WTC11 (cell line): ENCODE measurements at regions not wholly inside any gene's neighbourhood (a gene's known extent, or its start where the extent isn't known, plus 50 kb on each side); places are given as distances from the start of the nearest gene placed in this dataset.

Source experiments
- ATAC-seq: fragments of 200-7000 bp; cut with Tn5 transposase; 2 replicates; pipeline ENCODE4 v1.10.0; 2021; ENCODE audit warnings: mild to moderate bottlenecking, moderate library complexity
- CTCF ChIA-PET: fragments of 300-600 bp; sonication (Branson Sonifier 250); formaldehyde crosslinking; loops from one replicate; lab custom pipeline; 2021; ENCODE audit warnings: antibody characterized with exemption; lab: Charles Lee
- POLR2A ChIA-PET: fragments of 350-600 bp; sonication (Branson Sonifier 250); formaldehyde crosslinking; loops from one replicate; lab custom pipeline; 2021; ENCODE audit warnings: antibody characterized with exemption; lab: Charles Lee
- DNase-seq: peaks from one replicate; pipeline ENCODE4 v3.0.0; 2021; ENCODE audit warnings: low spot score
- H3K27ac Mint-ChIP-seq: 2 replicates; pipeline ENCODE4 v1.8.0; 2021; ENCODE audit warnings: mixed read lengths
- H3K27me3 Mint-ChIP-seq: 2 replicates; pipeline ENCODE4 v1.8.0; 2021; ENCODE audit warnings: low read depth, mild to moderate bottlenecking, moderate library complexity, mixed read lengths
- H3K36me3 Mint-ChIP-seq: 2 replicates; pipeline ENCODE4 v1.8.0; 2021; ENCODE audit warnings: mixed read lengths
- H3K4me1 Mint-ChIP-seq: 2 replicates; pipeline ENCODE4 v1.8.0; 2022; ENCODE audit warnings: mixed read lengths
- H3K4me3 Mint-ChIP-seq: 2 replicates; pipeline ENCODE4 v1.8.0; 2021; ENCODE audit warnings: mild to moderate bottlenecking, moderate library complexity, mixed read lengths
- H3K9me3 Mint-ChIP-seq: 2 replicates; pipeline ENCODE4 v1.8.0; 2021; ENCODE audit warnings: mixed read lengths
- ATF1 ChIP-seq: sonication (generic); formaldehyde crosslinking; IDR thresholded peaks from 2 replicates; pipeline ENCODE4 v1.8.1; 2023; ENCODE audit warnings: mild to moderate bottlenecking, moderate library complexity, missing genetic modification reagents
- HMGXB4 ChIP-seq: sonication (generic); formaldehyde crosslinking; IDR thresholded peaks from 2 replicates; pipeline ENCODE4 v1.8.1; 2023; ENCODE audit warnings: mild to moderate bottlenecking, moderate library complexity, missing genetic modification reagents
- IRF1 ChIP-seq: sonication (generic); formaldehyde crosslinking; IDR thresholded peaks from 2 replicates; pipeline ENCODE4 v1.8.0; 2023; ENCODE audit warnings: missing genetic modification reagents
- ZNF232 ChIP-seq: sonication (generic); formaldehyde crosslinking; IDR thresholded peaks from 2 replicates; pipeline ENCODE4 v1.8.0; 2022; ENCODE audit warnings: mild to moderate bottlenecking, missing genetic modification reagents
- ZNF425 ChIP-seq: fragments of 250-450 bp; sonication (Bioruptor Pico); conservative IDR thresholded peaks from 2 replicates; pipeline ENCODE4 v1.9.0; 2021; ENCODE audit warnings: mild to moderate bottlenecking
- ZNF532 ChIP-seq: fragments of 250-450 bp; sonication (Bioruptor Pico); IDR thresholded peaks from 2 replicates; pipeline ENCODE4 v1.9.0; 2021; ENCODE audit warnings: mild to moderate bottlenecking, borderline replicate concordance
- TF ChIP-seq, protein P1 (sequence below): sonication (generic); formaldehyde crosslinking; IDR thresholded peaks from 2 replicates; pipeline ENCODE4 v1.8.1; 2023; ENCODE audit warnings: mild to moderate bottlenecking, missing genetic modification reagents, borderline replicate concordance
- TF ChIP-seq, protein P2 (sequence below): fragments of 250-450 bp; sonication (Bioruptor Pico); IDR thresholded peaks from 2 replicates; pipeline ENCODE4 v1.9.0; 2021; ENCODE audit warnings: moderate library complexity, mild to moderate bottlenecking, inconsistent platforms, borderline replicate concordance
- TF ChIP-seq, protein P3 (sequence below): fragments of 200-600 bp; IDR thresholded peaks from 2 replicates; pipeline ENCODE4 v1.8.0; 2022; ENCODE audit warnings: antibody characterized with exemption
- TF ChIP-seq, protein P4 (sequence below): sonication (generic); formaldehyde crosslinking; IDR thresholded peaks from 2 replicates; pipeline ENCODE4 v1.8.1; 2022; ENCODE audit warnings: missing genetic modification reagents, borderline replicate concordance
- TF ChIP-seq, protein P5 (sequence below): sonication (generic); formaldehyde crosslinking; IDR thresholded peaks from 2 replicates; pipeline ENCODE4 v1.8.0; 2022; ENCODE audit warnings: mild to moderate bottlenecking, missing genetic modification reagents

DNA sequence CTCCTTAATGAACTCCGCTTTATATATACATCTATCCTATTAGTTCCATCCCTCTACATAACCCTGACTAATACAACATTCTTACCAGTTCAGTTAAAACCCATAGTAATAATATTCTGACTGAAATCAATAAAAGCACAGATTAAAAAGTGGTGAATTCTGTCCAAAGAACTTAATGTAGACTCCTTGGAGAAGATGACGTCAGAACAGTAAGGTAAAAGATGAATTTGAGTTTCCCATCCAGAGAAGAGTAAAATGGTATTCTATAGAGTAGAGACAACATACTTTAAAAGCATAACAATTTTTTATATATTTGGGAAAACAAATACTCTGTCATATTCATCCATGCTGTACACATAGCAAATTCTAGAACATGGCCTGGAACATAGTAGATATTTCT, 418.0 kb upstream of the SYT1 start (continued):
- TF ChIP-seq HMGXB4 (CRISPR knock-in tag): no peak
- no peak for TF ChIP-seq ATF1 (CRISPR knock-in tag)
- no peak for TF ChIP-seq ZNF532 (CRISPR knock-in tag)
- no peak for TF ChIP-seq IRF1 (CRISPR knock-in tag)
- TF ChIP-seq, all 79 proteins: peak for 0

DNA sequence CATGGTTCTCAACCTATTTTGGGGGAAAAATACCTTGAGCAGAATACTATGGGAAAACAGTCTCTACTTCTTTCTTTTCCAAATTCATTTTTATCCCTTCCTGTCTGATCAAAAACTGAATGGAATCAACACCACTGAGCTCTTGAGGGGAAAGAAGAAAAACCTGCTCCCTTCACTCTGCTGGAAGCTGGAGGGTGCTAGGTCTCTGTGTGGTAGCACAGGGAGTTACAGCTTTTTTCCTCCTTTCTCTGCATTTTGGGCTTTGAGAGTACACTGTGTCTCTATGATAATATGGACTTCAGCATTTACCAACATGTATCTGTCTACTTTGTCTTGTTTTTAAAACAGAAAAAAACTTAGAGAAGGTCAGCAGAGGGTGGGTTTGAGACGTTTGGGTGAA, 417.2 kb upstream of the SYT1 start:
- CTCF ChIA-PET: interaction anchor here (0.8 to 1.8 kb wide), 3 partner anchors 22 to 898 kb away, joined by 3 to 6 read pairs (median 5); no protein-coding TSS in a partner anchor
- ATAC-seq: peak; percentile 78
- no peaks in the 10 kb centered on the region for H3K27me3 Mint-ChIP-seq
- peaks cover 11% of the 10 kb centered on the region for H3K4me1 Mint-ChIP-seq
- POLR2A ChIA-PET: no interaction called here
- no peak overlapping the region for H3K4me3 Mint-ChIP-seq
- DNase-seq: no peak
- no peak overlapping the region for H3K27ac Mint-ChIP-seq
- no peaks in the 10 kb centered on the region for H3K36me3 Mint-ChIP-seq
- no peaks in the 10 kb centered on the region for H3K9me3 Mint-ChIP-seq
- TF ChIP-seq, protein P1, sequence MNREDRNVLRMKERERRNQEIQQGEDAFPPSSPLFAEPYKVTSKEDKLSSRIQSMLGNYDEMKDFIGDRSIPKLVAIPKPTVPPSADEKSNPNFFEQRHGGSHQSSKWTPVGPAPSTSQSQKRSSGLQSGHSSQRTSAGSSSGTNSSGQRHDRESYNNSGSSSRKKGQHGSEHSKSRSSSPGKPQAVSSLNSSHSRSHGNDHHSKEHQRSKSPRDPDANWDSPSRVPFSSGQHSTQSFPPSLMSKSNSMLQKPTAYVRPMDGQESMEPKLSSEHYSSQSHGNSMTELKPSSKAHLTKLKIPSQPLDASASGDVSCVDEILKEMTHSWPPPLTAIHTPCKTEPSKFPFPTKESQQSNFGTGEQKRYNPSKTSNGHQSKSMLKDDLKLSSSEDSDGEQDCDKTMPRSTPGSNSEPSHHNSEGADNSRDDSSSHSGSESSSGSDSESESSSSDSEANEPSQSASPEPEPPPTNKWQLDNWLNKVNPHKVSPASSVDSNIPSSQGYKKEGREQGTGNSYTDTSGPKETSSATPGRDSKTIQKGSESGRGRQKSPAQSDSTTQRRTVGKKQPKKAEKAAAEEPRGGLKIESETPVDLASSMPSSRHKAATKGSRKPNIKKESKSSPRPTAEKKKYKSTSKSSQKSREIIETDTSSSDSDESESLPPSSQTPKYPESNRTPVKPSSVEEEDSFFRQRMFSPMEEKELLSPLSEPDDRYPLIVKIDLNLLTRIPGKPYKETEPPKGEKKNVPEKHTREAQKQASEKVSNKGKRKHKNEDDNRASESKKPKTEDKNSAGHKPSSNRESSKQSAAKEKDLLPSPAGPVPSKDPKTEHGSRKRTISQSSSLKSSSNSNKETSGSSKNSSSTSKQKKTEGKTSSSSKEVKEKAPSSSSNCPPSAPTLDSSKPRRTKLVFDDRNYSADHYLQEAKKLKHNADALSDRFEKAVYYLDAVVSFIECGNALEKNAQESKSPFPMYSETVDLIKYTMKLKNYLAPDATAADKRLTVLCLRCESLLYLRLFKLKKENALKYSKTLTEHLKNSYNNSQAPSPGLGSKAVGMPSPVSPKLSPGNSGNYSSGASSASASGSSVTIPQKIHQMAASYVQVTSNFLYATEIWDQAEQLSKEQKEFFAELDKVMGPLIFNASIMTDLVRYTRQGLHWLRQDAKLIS (CRISPR knock-in tag): no peak
- TF ChIP-seq ZNF232 (CRISPR knock-in tag): no peak
- TF ChIP-seq, protein P2, sequence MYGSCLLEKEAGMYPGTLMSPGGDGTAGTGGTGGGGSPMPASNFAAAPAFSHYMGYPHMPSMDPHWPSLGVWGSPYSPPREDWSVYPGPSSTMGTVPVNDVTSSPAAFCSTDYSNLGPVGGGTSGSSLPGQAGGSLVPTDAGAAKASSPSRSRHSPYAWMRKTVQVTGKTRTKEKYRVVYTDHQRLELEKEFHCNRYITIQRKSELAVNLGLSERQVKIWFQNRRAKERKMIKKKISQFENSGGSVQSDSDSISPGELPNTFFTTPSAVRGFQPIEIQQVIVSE (CRISPR knock-in tag): no peak
- no peak for TF ChIP-seq HMGXB4 (CRISPR knock-in tag)
- TF ChIP-seq, protein P3, sequence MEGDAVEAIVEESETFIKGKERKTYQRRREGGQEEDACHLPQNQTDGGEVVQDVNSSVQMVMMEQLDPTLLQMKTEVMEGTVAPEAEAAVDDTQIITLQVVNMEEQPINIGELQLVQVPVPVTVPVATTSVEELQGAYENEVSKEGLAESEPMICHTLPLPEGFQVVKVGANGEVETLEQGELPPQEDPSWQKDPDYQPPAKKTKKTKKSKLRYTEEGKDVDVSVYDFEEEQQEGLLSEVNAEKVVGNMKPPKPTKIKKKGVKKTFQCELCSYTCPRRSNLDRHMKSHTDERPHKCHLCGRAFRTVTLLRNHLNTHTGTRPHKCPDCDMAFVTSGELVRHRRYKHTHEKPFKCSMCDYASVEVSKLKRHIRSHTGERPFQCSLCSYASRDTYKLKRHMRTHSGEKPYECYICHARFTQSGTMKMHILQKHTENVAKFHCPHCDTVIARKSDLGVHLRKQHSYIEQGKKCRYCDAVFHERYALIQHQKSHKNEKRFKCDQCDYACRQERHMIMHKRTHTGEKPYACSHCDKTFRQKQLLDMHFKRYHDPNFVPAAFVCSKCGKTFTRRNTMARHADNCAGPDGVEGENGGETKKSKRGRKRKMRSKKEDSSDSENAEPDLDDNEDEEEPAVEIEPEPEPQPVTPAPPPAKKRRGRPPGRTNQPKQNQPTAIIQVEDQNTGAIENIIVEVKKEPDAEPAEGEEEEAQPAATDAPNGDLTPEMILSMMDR: no peak
- no peak for TF ChIP-seq ZNF425 (CRISPR knock-in tag)
- TF ChIP-seq, protein P4, sequence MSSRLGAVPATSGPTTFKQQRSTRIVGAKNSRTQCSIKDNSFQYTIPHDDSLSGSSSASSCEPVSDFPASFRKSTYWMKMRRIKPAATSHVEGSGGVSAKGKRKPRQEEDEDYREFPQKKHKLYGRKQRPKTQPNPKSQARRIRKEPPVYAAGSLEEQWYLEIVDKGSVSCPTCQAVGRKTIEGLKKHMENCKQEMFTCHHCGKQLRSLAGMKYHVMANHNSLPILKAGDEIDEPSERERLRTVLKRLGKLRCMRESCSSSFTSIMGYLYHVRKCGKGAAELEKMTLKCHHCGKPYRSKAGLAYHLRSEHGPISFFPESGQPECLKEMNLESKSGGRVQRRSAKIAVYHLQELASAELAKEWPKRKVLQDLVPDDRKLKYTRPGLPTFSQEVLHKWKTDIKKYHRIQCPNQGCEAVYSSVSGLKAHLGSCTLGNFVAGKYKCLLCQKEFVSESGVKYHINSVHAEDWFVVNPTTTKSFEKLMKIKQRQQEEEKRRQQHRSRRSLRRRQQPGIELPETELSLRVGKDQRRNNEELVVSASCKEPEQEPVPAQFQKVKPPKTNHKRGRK (CRISPR knock-in tag): no peak
- TF ChIP-seq, protein P5, sequence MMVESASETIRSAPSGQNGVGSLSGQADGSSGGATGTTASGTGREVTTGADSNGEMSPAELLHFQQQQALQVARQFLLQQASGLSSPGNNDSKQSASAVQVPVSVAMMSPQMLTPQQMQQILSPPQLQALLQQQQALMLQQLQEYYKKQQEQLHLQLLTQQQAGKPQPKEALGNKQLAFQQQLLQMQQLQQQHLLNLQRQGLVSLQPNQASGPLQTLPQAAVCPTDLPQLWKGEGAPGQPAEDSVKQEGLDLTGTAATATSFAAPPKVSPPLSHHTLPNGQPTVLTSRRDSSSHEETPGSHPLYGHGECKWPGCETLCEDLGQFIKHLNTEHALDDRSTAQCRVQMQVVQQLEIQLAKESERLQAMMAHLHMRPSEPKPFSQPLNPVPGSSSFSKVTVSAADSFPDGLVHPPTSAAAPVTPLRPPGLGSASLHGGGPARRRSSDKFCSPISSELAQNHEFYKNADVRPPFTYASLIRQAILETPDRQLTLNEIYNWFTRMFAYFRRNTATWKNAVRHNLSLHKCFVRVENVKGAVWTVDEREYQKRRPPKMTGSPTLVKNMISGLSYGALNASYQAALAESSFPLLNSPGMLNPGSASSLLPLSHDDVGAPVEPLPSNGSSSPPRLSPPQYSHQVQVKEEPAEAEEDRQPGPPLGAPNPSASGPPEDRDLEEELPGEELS (CRISPR knock-in tag): no peak
- TF ChIP-seq IRF1 (CRISPR knock-in tag): no peak
